H9 (cell line): ENCODE measurements at regions not wholly inside any gene's neighbourhood (a gene's known extent, or its start where the extent isn't known, plus 50 kb on each side); places are given as distances from the start of the nearest gene placed in this dataset.

Source experiments
- DNase-seq: peaks from one replicate; pipeline ENCODE4 v3.0.0-alpha.2; 2017
- H2AFZ ChIP-seq: one replicate; pipeline ENCODE4 v1.6.1; 2013; ENCODE audit warnings: mild to moderate bottlenecking, low read length, control low read depth, moderate library complexity
- H2AK5ac ChIP-seq: 2 replicates; pipeline ENCODE4 v1.6.1; 2013; ENCODE audit warnings: low read length, control low read depth, mixed read lengths; ENCODE audit not compliant: insufficient read length
- H2BK120ac ChIP-seq: one replicate; pipeline ENCODE4 v1.6.1; 2013; ENCODE audit warnings: low read depth, mild to moderate bottlenecking, low read length, control low read depth, inconsistent platforms; ENCODE audit not compliant: poor library complexity, severe bottlenecking
- H2BK12ac ChIP-seq: 2 replicates; pipeline ENCODE4 v1.6.1; 2013; ENCODE audit warnings: low read length, control low read depth, mixed read lengths, low read depth; ENCODE audit not compliant: insufficient read length
- H2BK15ac ChIP-seq: 2 replicates; pipeline ENCODE4 v1.6.1; 2013; ENCODE audit warnings: low read depth, low read length, control low read depth
- H2BK20ac ChIP-seq: one replicate; pipeline ENCODE4 v1.6.1; 2013; ENCODE audit warnings: low read depth, mild to moderate bottlenecking, low read length, control low read depth, inconsistent platforms; ENCODE audit not compliant: poor library complexity, severe bottlenecking
- H2BK5ac ChIP-seq: 2 replicates; pipeline ENCODE4 v1.6.1; 2013; ENCODE audit warnings: low read length, control low read depth, mixed read lengths; ENCODE audit not compliant: insufficient read length
- H3K14ac ChIP-seq: 2 replicates; pipeline ENCODE4 v1.6.1; 2013; ENCODE audit warnings: low read length, control low read depth; ENCODE audit not compliant: insufficient read depth
- H3K18ac ChIP-seq: 2 replicates; pipeline ENCODE4 v1.6.1; 2013; ENCODE audit warnings: low read depth, mild to moderate bottlenecking, mixed read lengths, low read length, control low read depth; ENCODE audit not compliant: insufficient read length
- H3K23ac ChIP-seq: 2 replicates; pipeline ENCODE4 v1.6.1; 2013; ENCODE audit warnings: low read length, control low read depth, mixed read lengths, low read depth; ENCODE audit not compliant: insufficient read length
- H3K23me2 ChIP-seq: 2 replicates; pipeline ENCODE4 v1.6.1; 2013; ENCODE audit warnings: low read depth, mild to moderate bottlenecking, mixed read lengths, low read length, control low read depth; ENCODE audit not compliant: insufficient read length, poor library complexity, severe bottlenecking
- H3K27ac ChIP-seq: 2 replicates; pipeline ENCODE4 v1.5.1; 2013; ENCODE audit warnings: low read length, control low read depth, mixed read lengths, low read depth; ENCODE audit not compliant: insufficient read length
- H3K27me3 ChIP-seq: 2 replicates; pipeline ENCODE4 v1.6.1; 2013; ENCODE audit warnings: low read length, control low read depth, inconsistent platforms; ENCODE audit not compliant: insufficient read depth
- H3K4ac ChIP-seq: 2 replicates; pipeline ENCODE4 v1.6.1; 2013; ENCODE audit warnings: low read depth, mild to moderate bottlenecking, control low read depth, inconsistent platforms, low read length, moderate library complexity
- H3K4me1 ChIP-seq: 2 replicates; pipeline ENCODE4 v1.6.1; 2013; ENCODE audit warnings: low read length, control low read depth, inconsistent platforms; ENCODE audit not compliant: insufficient read depth
- H3K4me2 ChIP-seq: 2 replicates; pipeline ENCODE4 v1.6.1; 2013; ENCODE audit warnings: low read length, control low read depth, mixed read lengths; ENCODE audit not compliant: insufficient read length, insufficient read depth
- H3K56ac ChIP-seq: 2 replicates; pipeline ENCODE4 v1.6.1; 2013; ENCODE audit warnings: low read depth, mild to moderate bottlenecking, mixed read lengths, low read length, control low read depth; ENCODE audit not compliant: insufficient read length
- H3K79me1 ChIP-seq: 2 replicates; pipeline ENCODE4 v1.6.1; 2013; ENCODE audit warnings: low read depth, mild to moderate bottlenecking, moderate library complexity, low read length, control low read depth, inconsistent platforms; ENCODE audit not compliant: insufficient read depth, poor library complexity, severe bottlenecking
- H3K79me2 ChIP-seq: 2 replicates; pipeline ENCODE4 v1.6.1; 2013; ENCODE audit warnings: low read length, control low read depth, inconsistent platforms; ENCODE audit not compliant: insufficient read depth
- H3K9ac ChIP-seq: 2 replicates; pipeline ENCODE4 v1.6.1; 2013; ENCODE audit warnings: low read length, control low read depth, mixed read lengths; ENCODE audit not compliant: insufficient read length; ENCODE audit errors: extremely low read depth
- H3K9me3 ChIP-seq: one replicate; pipeline ENCODE4 v1.6.1; 2013; ENCODE audit warnings: low read depth, low read length, inconsistent platforms; ENCODE audit not compliant: control insufficient read depth
- H3T11ph ChIP-seq: one replicate; pipeline ENCODE4 v1.6.1; 2013; ENCODE audit warnings: mild to moderate bottlenecking, low read length, control low read depth, inconsistent platforms
- H4K20me1 ChIP-seq: one replicate; pipeline ENCODE4 v1.6.1; 2013; ENCODE audit not compliant: control insufficient read depth, insufficient read length, insufficient read depth
- H4K5ac ChIP-seq: 2 replicates; pipeline ENCODE4 v1.6.1; 2013; ENCODE audit warnings: low read depth, mild to moderate bottlenecking, mixed read lengths, low read length, control low read depth; ENCODE audit not compliant: insufficient read length
- H4K8ac ChIP-seq: replicated peaks from 2 replicates; pipeline ENCODE4 v1.6.1; 2013; ENCODE audit warnings: low read length, control low read depth, mixed read lengths, low read depth; ENCODE audit not compliant: insufficient read length
- H4K91ac ChIP-seq: 2 replicates; pipeline ENCODE4 v1.6.1; 2013; ENCODE audit warnings: low read depth, mild to moderate bottlenecking, moderate library complexity, mixed read lengths, low read length, control low read depth; ENCODE audit not compliant: insufficient read length
- H3K27ac Mint-ChIP-seq, 3 experiments: 2 replicates in 2 of 3; 3 replicates in 1 of 3; pipeline ENCODE4 v1.8.0; 2020 to 2021; ENCODE audit warnings: mixed read lengths in 3 of 3, mild to moderate bottlenecking in 1 of 3, moderate library complexity in 1 of 3
- H3K27me3 Mint-ChIP-seq: 2 replicates; pipeline ENCODE4 v1.8.0; 2021; ENCODE audit warnings: low read depth, mild to moderate bottlenecking, moderate library complexity, mixed read lengths
- H3K36me3 Mint-ChIP-seq, 3 experiments: 2 replicates in 2 of 3; 3 replicates in 1 of 3; pipeline ENCODE4 v1.8.0; 2020 to 2021; ENCODE audit warnings: low read depth in 3 of 3, mixed read lengths in 3 of 3; ENCODE audit not compliant: insufficient read depth in 1 of 3
- H3K4me1 Mint-ChIP-seq, 2 experiments: 2 replicates each; pipeline ENCODE4 v1.8.0; 2020; ENCODE audit warnings: mixed read lengths in 2 of 2
- H3K4me3 Mint-ChIP-seq, 2 experiments: 2 replicates in 1 of 2; 3 replicates in 1 of 2; pipeline ENCODE4 v1.8.0; 2020 to 2021; ENCODE audit warnings: mild to moderate bottlenecking in 2 of 2, mixed read lengths in 2 of 2, moderate library complexity in 1 of 2
- H3K9me3 Mint-ChIP-seq, 2 experiments: 2 replicates in 1 of 2; 3 replicates in 1 of 2; pipeline ENCODE4 v1.8.0; 2020; ENCODE audit warnings: mild to moderate bottlenecking in 2 of 2, mixed read lengths in 2 of 2, moderate library complexity in 1 of 2
- CTCF ChIP-seq: fragments of 200-600 bp; sonication (generic); conservative IDR thresholded peaks from 3 replicates; pipeline ENCODE4 v1.8.0; 2021; ENCODE audit warnings: antibody characterized with exemption, mild to moderate bottlenecking
- WGBS: extraction: QIAGEN DNeasy Blood & Tissue Kit; methylation state at CpG from one replicate; pipeline ENCODE4 v1.1.7; 2013; ENCODE audit warnings: missing lambda C conversion rate, low lambda C conversion rate, mixed read lengths; ENCODE audit not compliant: insufficient read length; ENCODE audit errors: extremely low coverage; 5-methylcytosine and 5-hydroxymethylcytosine counted together

GRCh38 chr10:24133835-24134234 is 75.1 kb upstream of the KIAA1217 start:
- H2BK15ac ChIP-seq, result no peak overlapping the region
- Mint-ChIP-seq H3K9me3 (no peaks in the 10 kb centered on the region), H3K4me1 (peaks cover 3% of the 10 kb centered on the region in 2 experiments), H3K4me3 (no peak overlapping the region), H3K27ac (no peak overlapping the region), H3K27me3 (peaks cover 7% of the 10 kb centered on the region), H3K36me3 (no peaks in the 10 kb centered on the region)
- no peak overlapping the region for H2BK20ac ChIP-seq
- no peak overlapping the region for H3K23ac ChIP-seq
- H3K79me1 ChIP-seq, result no peaks in the 10 kb centered on the region
- DNase-seq, result no peak
- H3K4me2 ChIP-seq, result no peak overlapping the region
- no peak overlapping the region for H3K56ac ChIP-seq
- no peak overlapping the region for H3T11ph ChIP-seq
- no peak overlapping the region for H2AFZ ChIP-seq
- no peak overlapping the region for H4K8ac ChIP-seq
- no peak overlapping the region for H3K4ac ChIP-seq
- H3K23me2 ChIP-seq, result no peaks in the 10 kb centered on the region
- WGBS, result no CpG with 5 or more reads among the region's 1 CpG
- H4K5ac ChIP-seq, result no peak overlapping the region
- no peak overlapping the region for H3K14ac ChIP-seq
- no peak overlapping the region for H2BK12ac ChIP-seq
- no peaks in the 10 kb centered on the region for H4K20me1 ChIP-seq
- no peak overlapping the region for H2BK120ac ChIP-seq
- no peak overlapping the region for H4K91ac ChIP-seq
- no peak overlapping the region for H2AK5ac ChIP-seq
- no peak overlapping the region for H2BK5ac ChIP-seq
- no peak overlapping the region for H3K9ac ChIP-seq
- TF ChIP-seq CTCF, result no peak
- no peak overlapping the region for H3K27ac ChIP-seq
- H3K27me3 ChIP-seq, result no peaks in the 10 kb centered on the region
- H3K18ac ChIP-seq, result no peak overlapping the region
- no peaks in the 10 kb centered on the region for H3K9me3 ChIP-seq
- H3K79me2 ChIP-seq, result no peaks in the 10 kb centered on the region
- no peaks in the 10 kb centered on the region for H3K4me1 ChIP-seq
